ENCODE measurements at regions not wholly inside any gene's neighbourhood (a gene's known extent, or its start where the extent isn't known, plus 50 kb on each side); places are given as distances from the start of the nearest gene placed in this dataset.

- no peak for DNase-seq (ENCODE audit: low spot score)
- in situ Hi-C loops (cut with MboI; ENCODE audit: low pct_unique_long_range_greater_than_20kb, low sequenced_read_pairs, unreplicated experiment): no loop called here
- TF ChIP-seq CTCF (IDR thresholded peaks at IDR 0.05; ENCODE audit: extremely low read depth, insufficient read depth, missing control alignments): no peak
These were observed 710.8 kb downstream of the DOK5 start for GRCh38 chr20:55186228-55186627.

GRCh38 chr20:55175081-55175480, 699.7 kb downstream of the DOK5 start:
- TF ChIP-seq CTCF (IDR thresholded peaks at IDR 0.05; ENCODE audit: extremely low read depth, insufficient read depth, missing control alignments): no peak
- in situ Hi-C loops (cut with MboI; ENCODE audit: low pct_unique_long_range_greater_than_20kb, low sequenced_read_pairs, unreplicated experiment): no loop called here
- no peak for DNase-seq (ENCODE audit: low spot score)

GRCh38 chr20:55174635-55175034, 699.2 kb downstream of the DOK5 start:
- no peak for DNase-seq (ENCODE audit: low spot score)
- in situ Hi-C loops (cut with MboI; ENCODE audit: low pct_unique_long_range_greater_than_20kb, low sequenced_read_pairs, unreplicated experiment): no loop called here
- no peak for TF ChIP-seq CTCF (IDR thresholded peaks at IDR 0.05; ENCODE audit: extremely low read depth, insufficient read depth, missing control alignments)

- in situ Hi-C loops (cut with MboI; ENCODE audit: low pct_unique_long_range_greater_than_20kb, low sequenced_read_pairs, unreplicated experiment): no loop called here
- TF ChIP-seq CTCF (IDR thresholded peaks at IDR 0.05; ENCODE audit: extremely low read depth, insufficient read depth, missing control alignments): no peak
- no peak for DNase-seq (ENCODE audit: low spot score)
These were observed 698.8 kb downstream of the DOK5 start for GRCh38 chr20:55174172-55174571.

- in situ Hi-C loops (cut with MboI; ENCODE audit: low pct_unique_long_range_greater_than_20kb, low sequenced_read_pairs, unreplicated experiment): no loop called here
- TF ChIP-seq CTCF (IDR thresholded peaks at IDR 0.05; ENCODE audit: extremely low read depth, insufficient read depth, missing control alignments): no peak
- no peak for DNase-seq (ENCODE audit: low spot score)
These were observed 698.2 kb downstream of the DOK5 start for GRCh38 chr20:55173601-55174000.

- no peak for DNase-seq (ENCODE audit: low spot score)
- no peak for TF ChIP-seq CTCF (IDR thresholded peaks at IDR 0.05; ENCODE audit: extremely low read depth, insufficient read depth, missing control alignments)
- in situ Hi-C loops (cut with MboI; ENCODE audit: low pct_unique_long_range_greater_than_20kb, low sequenced_read_pairs, unreplicated experiment): no loop called here
These were observed 697.1 kb downstream of the DOK5 start for GRCh38 chr20:55172310-55173002.

Measured in GM13977 (cell line).